Hematopoietic multipotent progenitor cell treated with erythropoietin and hydrocortisone succinate and interleukin-3 and kit ligand, for 4 days (in vitro differentiated cells): ENCODE measurements at regions not wholly inside any gene's neighbourhood (a gene's known extent, or its start where the extent isn't known, plus 50 kb on each side); places are given as distances from the start of the nearest gene placed in this dataset.
"Not testable (repeated sequence)": the region's sequence is repeated elsewhere in the genome, so short reads cannot be mapped to it uniquely, and the experiment has no call there.

Experiments used
- DNase-seq: peaks from one replicate; pipeline ENCODE4 v3.0.0-alpha.2; 2015

DNA sequence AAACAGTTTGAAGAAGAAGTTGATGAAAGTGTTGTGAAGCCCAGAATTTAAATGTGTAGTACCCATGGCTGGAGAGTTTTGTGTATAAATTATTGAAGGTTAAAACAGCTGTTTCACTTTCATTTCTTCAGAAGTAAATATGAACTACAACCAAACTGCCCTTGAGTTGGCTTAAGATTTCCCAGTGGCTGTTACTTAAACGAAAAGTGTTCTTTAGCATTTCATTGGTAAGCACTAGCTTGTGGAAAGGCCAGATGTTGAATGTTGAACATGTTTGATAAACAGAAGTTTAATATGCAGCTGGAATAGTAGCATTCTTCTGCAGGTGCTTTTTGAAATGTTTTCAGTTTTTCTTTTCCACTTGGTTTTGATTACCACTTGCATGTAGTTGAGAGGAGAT lies 83.2 kb upstream of the TNRC6B start:
- DNase-seq: no peak

DNA sequence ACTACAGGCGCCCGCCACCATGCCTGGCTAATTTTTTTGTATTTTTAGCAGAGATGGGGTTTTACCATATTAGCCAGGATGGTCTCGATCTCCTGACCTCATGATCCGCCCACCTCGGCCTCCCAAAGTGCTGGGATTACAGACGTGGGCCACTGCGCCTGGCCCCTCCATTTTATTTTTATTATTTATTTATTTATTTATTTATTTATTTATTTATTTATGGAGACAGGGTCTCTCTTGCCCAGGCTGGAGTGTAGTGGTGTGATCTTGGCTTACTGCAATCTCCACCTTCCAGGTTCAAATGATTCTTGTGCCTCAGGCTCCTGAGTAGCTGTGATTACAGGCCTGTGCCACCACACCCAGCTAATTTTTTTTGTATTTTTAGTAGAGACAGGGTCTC lies 77.8 kb upstream of the TNRC6B start:
- not testable (repeated sequence) for DNase-seq

DNA sequence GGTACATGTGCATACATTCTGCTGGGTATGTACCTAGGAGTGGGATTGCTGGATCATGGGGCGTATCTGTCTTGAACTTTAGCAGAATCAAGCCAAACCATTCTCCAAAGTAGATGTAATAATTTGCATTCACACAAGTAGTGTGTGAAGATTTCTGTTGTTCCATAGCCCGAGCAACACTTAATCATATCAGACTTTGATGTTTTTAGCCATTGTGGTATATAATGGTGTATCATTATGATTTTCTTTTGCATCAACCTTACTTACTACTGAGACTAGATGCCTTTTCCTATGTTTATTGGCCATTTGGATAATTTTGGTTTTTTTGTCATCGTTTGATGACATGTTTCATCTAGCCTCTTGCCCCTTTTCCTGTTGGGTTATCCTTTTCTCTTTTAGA lies 72.0 kb upstream of the TNRC6B start:
- DNase-seq: no peak

DNA sequence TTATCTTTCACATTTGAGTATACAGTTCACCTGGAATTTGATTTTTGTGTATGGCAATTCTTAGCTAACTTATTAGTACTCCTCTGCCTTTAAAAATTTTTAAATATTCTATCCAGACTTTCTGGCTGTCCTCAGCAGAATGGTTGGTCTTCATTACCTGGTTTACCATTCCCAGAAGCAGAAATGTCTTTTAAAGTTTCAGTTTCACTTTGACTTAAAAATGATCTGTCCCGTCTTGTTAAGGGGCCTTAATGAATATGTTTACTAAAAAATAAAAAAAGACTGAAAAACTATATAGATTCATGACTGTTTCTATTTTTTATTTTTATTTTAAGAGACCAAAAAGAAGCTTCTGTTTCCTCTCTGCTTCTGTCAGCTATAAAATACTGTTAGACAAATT lies 70.5 kb upstream of the TNRC6B start:
- peak; percentile 24 for DNase-seq

DNA sequence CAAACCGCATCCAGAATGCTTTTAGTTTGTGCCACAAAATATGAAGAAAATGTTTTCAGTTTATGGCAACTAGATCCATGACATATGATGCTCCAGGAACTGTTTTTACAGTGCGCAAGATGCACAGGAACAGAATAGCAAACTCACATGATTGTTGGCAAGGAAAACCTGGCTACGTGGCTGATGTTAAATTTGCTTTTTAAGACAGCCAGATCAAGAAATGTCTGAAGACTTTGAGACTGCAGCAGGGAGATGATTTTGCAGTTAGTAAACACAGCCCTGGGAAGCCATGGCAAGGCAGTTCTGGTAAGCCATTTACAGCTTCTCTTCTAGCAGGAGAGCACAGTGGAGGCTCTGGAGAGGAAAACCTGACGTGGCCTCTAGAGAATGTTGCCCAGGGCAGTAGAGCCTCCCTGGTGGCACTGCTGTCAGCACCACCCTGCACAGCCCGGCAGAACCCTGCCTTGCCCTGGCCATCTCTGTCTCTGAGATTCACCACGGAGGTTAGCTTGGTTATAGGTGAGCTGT lies 69.8 kb upstream of the TNRC6B start:
- peak; percentile 52 for DNase-seq

DNA sequence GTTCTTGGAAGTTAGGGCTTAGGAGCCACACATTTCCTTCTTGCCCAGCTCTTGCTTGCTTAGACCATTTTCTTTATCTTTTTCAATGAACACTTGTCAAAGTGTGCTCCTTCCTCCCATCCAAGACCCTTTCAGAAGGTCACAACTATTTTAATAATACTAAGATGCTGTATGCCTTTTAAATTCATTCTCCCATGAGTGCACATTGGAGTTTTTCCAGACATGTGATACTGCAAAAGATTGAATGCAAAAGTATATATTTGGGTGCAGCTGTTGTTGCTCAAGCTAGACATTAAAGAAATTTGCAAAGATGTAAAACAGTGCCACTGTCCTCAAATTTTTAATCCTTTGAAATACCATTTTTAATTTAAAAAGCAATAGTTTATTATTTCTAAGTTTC lies 69.3 kb upstream of the TNRC6B start:
- DNase-seq: no peak

DNA sequence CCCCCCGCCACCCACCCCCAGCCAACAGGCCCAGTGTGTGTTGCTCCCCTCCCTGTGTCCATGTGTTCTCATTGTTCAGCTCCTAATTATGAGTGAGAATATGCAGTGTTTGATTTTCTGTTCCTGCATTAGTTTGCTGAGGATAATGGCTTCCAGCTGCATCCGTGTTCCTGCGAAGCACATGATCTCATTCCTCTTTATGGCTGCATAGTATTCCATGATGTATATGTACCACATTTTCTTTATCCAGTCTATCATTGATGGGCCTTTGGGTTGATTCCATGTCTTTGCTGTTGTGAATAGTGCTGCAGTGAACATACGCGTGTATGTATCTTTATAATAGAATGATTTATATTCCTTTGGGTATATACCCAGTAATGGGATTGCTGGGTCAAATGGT lies 68.8 kb upstream of the TNRC6B start:
- DNase-seq: not testable (repeated sequence)

DNA sequence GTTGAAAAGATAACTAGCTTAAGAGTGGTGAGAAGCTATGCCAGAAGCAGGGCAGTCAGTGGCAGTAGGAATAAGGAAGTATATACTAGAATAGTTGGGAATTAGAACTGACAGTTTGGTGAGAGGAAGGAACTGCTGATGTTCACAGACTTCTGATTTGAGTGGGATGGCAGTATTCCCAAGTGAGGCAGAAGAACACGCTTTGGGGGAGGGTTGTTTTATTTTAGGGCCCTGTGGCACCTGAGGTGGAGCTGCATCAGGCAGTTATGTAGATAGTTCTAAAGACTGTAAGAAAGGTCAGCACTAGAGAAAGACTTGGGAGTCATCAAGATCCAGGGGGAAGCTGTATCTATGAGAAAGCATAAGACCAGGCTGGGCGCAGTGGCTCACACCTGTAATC lies 66.3 kb upstream of the TNRC6B start:
- no peak for DNase-seq

DNA sequence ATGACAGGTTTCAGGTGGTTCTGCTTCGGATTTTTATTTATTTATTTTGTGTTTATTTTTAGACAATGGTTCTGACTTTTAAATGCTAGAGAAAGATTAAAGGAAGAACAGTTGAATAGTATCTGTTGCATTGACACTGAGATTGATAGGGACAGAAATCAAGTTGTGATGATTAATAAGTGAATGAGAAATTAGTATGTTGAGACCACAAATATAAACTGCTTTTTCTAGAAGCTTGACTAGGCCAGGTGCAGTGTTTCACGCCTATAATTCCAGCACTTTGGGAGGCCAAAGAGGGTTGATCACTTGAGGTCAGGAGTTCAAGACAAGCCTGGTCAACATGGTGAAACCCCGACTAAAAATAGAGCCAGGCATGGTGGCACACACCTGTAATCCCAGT lies 65.1 kb upstream of the TNRC6B start:
- no peak for DNase-seq

DNA sequence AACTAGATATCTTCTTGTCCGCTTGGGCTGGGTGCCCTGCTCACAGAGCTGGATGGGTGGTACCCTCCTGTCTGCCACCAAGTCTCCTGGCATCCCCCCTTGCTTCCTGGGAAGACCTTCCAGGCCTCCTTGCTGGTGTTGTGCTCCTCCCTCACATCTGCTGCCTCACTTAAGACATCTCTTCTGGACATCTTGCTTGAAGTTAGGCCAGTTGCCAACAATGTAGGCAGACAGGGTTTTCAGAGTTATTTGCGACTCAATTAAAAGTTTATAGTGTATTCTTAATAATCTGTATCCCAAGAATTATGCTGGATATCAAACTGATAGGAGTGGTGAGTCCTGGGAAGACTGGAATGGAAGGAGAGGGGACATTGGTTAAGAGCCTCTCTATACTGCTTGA lies 64.0 kb upstream of the TNRC6B start:
- peak; percentile 14 for DNase-seq

DNA sequence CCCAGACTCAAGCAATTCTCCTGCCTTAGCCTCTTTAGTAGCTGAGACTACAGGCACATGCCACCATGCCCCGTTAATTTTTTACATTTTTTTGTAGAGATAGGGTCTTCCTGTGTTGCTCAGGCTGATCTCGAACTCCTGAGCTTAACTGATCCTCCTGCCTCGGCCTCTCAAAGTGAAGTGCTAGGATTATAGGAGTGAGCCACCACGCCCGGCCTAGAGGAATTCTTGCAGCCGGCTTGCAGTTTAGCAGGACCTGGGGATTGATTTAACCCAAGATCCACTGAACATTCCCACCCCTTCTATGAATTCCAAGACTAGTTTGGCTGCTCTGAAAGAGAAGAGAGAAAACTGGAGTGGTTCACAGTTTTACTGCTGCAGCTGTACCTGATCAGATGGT lies 63.3 kb upstream of the TNRC6B start:
- DNase-seq: no peak

DNA sequence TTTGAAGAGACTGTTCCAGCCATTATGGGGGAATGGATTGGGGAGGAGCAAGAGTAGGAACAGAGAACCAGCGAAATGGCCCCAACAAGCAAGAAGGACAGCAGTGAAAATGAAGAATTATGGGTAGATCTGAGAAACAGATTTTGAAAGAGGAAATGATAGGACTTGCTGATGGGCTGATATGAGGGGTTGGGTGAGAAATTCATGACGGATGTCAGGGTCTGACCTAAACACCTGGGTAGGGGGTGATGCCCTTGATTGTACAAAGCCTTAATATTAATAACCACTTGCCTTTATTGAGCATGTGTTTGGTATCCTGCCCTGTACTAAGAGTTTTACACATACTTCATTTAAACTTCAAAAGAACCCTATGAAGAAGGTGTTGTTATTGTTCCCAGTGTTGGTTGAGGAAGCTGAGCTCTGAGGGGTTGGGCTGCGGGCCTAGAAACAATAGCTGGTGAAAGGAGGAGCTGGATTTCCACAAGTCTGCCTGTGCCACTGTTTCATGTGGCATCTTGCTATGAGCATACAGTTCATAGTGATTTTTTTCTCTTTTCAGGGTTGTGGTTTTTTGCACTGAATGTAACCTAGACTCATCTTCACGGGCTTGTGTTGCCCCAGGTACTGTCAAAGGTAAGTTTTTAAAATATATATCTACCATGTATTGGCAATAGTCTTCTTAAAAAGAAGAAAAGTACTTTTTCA lies 61.1 kb upstream of the TNRC6B start:
- DNase-seq: peak; percentile 29

DNA sequence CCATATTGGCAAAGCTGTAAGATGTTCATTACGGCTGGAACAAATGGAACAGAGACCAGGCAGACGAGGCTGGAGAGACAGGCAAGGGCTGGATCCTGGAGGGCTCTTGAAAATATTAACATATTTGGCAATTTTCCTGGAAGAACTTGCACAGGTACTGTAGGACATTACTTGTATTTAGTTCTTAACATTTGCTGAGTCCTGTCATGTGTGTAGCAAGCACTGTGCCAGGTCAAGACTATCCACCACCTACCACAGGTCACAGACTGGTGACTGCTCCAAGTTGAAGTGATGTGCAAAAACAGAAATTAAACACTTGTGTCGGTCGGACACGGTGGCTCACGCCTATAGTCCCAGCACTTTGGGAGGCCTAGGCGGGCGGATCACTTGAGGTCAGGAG lies 58.7 kb upstream of the TNRC6B start:
- DNase-seq: no peak

DNA sequence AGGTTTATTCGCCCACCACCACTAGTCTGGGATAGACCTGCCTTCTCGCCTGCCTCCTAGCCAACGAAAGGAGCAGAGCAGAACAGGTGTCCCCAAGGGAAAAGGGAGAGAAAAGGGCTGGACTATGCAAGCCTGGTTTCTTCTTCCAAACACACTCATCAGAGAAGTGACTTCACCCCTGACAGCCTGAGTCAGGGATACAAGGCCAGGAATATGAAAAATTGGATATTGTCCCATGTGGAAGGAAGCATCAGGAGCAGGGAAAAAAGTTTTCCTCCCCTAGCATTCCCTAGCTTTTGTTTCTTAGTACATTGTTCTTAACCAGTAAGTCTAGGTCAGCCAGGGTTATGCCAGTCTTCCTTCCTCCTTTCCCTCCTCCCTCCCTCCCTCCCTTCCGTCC lies 56.9 kb upstream of the TNRC6B start:
- no peak for DNase-seq

DNA sequence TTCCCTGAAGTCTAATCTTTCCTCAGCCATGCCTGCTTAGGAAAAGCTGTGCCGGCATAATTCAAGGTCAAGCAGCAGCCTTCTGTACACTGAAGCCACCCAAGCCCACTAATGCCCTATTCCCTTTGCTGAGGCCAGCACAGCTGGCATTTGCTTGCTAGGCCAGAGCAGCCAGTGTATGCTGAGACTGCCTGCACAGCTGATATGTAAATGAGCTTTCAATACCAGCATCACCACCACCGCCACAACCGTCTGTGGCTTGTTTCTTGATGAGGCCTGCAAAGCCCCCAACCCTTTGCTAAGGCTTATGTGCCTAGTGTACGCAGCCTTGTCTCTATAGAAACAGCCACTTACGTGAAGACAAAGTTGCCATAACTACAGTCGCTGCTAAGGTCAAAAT lies 56.3 kb upstream of the TNRC6B start:
- DNase-seq: no peak

DNA sequence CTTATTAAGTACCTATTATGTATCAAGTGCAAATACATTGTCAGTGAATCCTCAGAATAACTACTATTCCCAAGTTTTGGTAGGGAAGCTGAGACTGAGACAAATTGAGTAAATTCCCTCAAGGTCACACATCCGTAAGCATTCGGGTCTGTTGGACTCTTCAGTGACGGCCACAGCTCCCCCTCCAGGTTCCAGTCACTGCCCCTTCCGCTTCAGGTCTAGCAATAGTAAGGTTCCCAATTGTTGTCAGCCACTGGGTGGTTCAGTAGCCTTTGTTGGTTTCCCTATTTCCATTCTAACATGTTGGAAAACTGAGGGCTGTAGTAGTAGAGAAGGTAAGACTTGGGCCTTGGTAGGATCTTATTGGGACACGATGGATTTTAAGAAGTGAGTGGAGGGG lies 54.9 kb upstream of the TNRC6B start:
- DNase-seq: no peak

DNA sequence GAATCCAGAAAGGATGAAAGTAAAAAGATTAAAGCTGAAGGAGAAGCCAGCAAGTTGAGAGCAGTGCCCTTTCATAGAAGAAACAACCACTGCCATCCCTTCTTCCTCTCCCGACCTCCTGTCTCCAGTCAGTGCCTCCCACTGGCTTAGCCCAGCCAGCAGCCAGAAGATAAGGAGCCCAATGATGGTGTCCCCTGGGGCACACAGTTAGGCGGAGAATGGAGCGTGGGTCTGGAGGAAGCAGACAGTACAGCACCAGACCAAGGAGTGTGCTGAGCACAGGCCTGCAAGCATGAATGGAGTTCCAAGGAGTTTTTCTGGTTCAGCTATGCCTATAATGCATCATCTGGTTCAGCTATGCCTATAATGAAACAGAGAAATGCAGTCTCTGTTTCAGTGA lies 54.3 kb upstream of the TNRC6B start:
- DNase-seq: no peak
